SK-N-SH treated with all-trans-retinoic acid at 6 μM for 48 hours (cell line): ENCODE measurements at regions not wholly inside any gene's neighbourhood (a gene's known extent, or its start where the extent isn't known, plus 50 kb on each side); places are given as distances from the start of the nearest gene placed in this dataset.

Source experiments
- BACH2 ChIP-seq: fragments of 250-450 bp; sonication (Bioruptor Pico); IDR thresholded peaks from 2 replicates; pipeline ENCODE4 v1.9.0; 2021; ENCODE audit warnings: mild to moderate bottlenecking, borderline replicate concordance
- GLIS3 ChIP-seq: fragments of 250-450 bp; sonication (Bioruptor Pico); IDR thresholded peaks from 2 replicates; pipeline ENCODE4 v1.5.0; 2020; ENCODE audit warnings: mild to moderate bottlenecking, moderate library complexity
- ISL1 ChIP-seq: fragments of 250-450 bp; sonication (Bioruptor Pico); IDR thresholded peaks from 2 replicates; pipeline ENCODE4 v2.1.2; 2022; ENCODE audit warnings: mild to moderate bottlenecking, moderate library complexity
- PPARA ChIP-seq: fragments of 250-450 bp; sonication (Bioruptor Pico); IDR thresholded peaks from 2 replicates; pipeline ENCODE4 v1.5.0; 2020; ENCODE audit warnings: mild to moderate bottlenecking, borderline replicate concordance
- SNAI2 ChIP-seq: fragments of 250-450 bp; sonication (Bioruptor Pico); IDR thresholded peaks from 2 replicates; pipeline ENCODE4 v1.5.0; 2020; ENCODE audit warnings: mild to moderate bottlenecking, moderate library complexity
- ZC3H10 ChIP-seq: fragments of 250-450 bp; sonication (Bioruptor Pico); IDR thresholded peaks from 2 replicates; pipeline ENCODE4 v1.5.1; 2021; ENCODE audit warnings: mild to moderate bottlenecking, moderate library complexity
- ZFP3 ChIP-seq: fragments of 250-450 bp; sonication (Bioruptor Pico); IDR thresholded peaks from 2 replicates; pipeline ENCODE4 v1.5.0; 2020; ENCODE audit warnings: mild to moderate bottlenecking, moderate library complexity
- TF ChIP-seq, protein P1 (sequence below): fragments of 250-450 bp; sonication (Bioruptor Pico); IDR thresholded peaks from 2 replicates; pipeline ENCODE4 v1.8.0; 2020; ENCODE audit warnings: mild to moderate bottlenecking, moderate library complexity, borderline replicate concordance

DNA sequence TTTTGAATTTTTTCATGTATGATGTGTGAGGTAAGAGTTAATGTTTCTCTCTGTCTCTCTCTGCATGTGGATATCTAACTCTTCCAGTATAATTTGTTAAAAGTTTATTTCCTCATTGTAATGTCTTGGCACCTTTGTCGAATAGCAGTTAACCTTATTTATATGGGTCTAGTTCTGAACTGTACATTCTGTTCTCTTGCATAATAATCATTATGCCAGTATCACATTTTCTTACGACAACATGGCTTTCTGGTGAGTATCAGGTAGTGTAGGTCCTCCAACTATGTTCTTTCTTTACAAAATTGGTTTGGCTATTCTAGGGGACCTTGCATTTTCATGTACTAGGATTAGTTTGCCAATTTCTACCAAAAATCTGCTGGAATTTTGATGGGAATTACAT lies 337.0 kb upstream of the FZD8 start:
- TF ChIP-seq SNAI2 (CRISPR knock-in tag) (no peak), ZC3H10 (CRISPR knock-in tag) (no peak), ISL1 (no peak), ZFP3 (CRISPR knock-in tag) (no peak), BACH2 (CRISPR knock-in tag) (no peak), GLIS3 (CRISPR knock-in tag) (no peak), PPARA (no peak)
- TF ChIP-seq, protein P1, sequence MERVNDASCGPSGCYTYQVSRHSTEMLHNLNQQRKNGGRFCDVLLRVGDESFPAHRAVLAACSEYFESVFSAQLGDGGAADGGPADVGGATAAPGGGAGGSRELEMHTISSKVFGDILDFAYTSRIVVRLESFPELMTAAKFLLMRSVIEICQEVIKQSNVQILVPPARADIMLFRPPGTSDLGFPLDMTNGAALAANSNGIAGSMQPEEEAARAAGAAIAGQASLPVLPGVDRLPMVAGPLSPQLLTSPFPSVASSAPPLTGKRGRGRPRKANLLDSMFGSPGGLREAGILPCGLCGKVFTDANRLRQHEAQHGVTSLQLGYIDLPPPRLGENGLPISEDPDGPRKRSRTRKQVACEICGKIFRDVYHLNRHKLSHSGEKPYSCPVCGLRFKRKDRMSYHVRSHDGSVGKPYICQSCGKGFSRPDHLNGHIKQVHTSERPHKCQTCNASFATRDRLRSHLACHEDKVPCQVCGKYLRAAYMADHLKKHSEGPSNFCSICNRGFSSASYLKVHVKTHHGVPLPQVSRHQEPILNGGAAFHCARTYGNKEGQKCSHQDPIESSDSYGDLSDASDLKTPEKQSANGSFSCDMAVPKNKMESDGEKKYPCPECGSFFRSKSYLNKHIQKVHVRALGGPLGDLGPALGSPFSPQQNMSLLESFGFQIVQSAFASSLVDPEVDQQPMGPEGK (CRISPR knock-in tag), result no peak
